ENCODE measurements at regions not wholly inside any gene's neighbourhood (a gene's known extent, or its start where the extent isn't known, plus 50 kb on each side); places are given as distances from the start of the nearest gene placed in this dataset.

DNA sequence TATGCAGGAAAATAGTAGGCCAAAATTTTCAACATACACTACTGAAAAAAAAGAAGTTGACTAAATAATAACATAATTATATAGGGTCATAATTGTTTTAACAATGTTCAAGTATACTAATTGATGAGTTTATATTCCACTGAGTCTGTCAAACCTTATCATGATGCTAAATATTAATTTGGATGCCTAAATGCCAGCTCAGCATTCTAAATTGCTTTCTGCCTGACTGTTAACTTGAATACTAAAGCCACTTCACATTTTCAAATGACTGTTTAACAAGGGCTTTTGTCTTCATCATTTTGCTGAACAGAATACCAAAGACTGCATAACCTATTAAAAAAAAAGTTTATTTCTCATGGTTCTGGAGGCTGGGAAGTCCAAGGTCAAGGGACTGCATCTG, 232.8 kb downstream of the DOK5 start:
- Histone ChIP-seq H3K27me3 (replicated peaks in 1 of 7) (no peaks in the 10 kb centered on the region), H3K4me3 (no peak overlapping the region), H3K9me3 (no peaks in the 10 kb centered on the region), H3K4me1 (no peaks in the 10 kb centered on the region), H3K36me3 (no peaks in the 10 kb centered on the region), H3K27ac (no peak overlapping the region)
- intact Hi-C loops (cut with DNase I; ENCODE audit: low total_unique reads): no loop called here
- TF ChIP-seq POLR2A (IDR thresholded peaks at IDR 0.05) (no peak), CTCF (IDR thresholded peaks at IDR 0.05 in 8 of 11, conservative IDR thresholded peaks at IDR 0.05 in 3 of 11) (no peak), POLR2AphosphoS5 (IDR thresholded peaks at IDR 0.05) (no peak)
- no peak for DNase-seq

GRCh38 chr20:54707801-54708200, 232.4 kb downstream of the DOK5 start:
- Histone ChIP-seq H3K4me3 (no peak overlapping the region), H3K27me3 (replicated peaks in 1 of 7) (no peaks in the 10 kb centered on the region), H3K36me3 (no peaks in the 10 kb centered on the region), H3K9me3 (no peaks in the 10 kb centered on the region), H3K27ac (no peak overlapping the region), H3K4me1 (no peaks in the 10 kb centered on the region)
- DNase-seq: no peak
- intact Hi-C loops (cut with DNase I; ENCODE audit: low total_unique reads): no loop called here
- 59 to 92% (median 91%) methylated on average over 1 of the region's 1 CpG for WGBS, 5 donors
- TF ChIP-seq CTCF (IDR thresholded peaks at IDR 0.05 in 8 of 11, conservative IDR thresholded peaks at IDR 0.05 in 3 of 11) (no peak), POLR2AphosphoS5 (IDR thresholded peaks at IDR 0.05) (no peak), POLR2A (IDR thresholded peaks at IDR 0.05) (no peak)

- Histone ChIP-seq H3K27me3 (replicated peaks in 1 of 7) (peaks cover 0 to 7% (median 0%) of the 10 kb centered on the region in 7 donors), H3K36me3 (no peaks in the 10 kb centered on the region), H3K4me1 (no peaks in the 10 kb centered on the region), H3K27ac (no peak overlapping the region), H3K4me3 (no peak overlapping the region), H3K9me3 (no peaks in the 10 kb centered on the region)
- WGBS, 5 donors: 59 to 67% (median 63%) methylated on average over 4 of the region's 4 CpGs
- TF ChIP-seq POLR2AphosphoS5 (IDR thresholded peaks at IDR 0.05) (no peak), CTCF (IDR thresholded peaks at IDR 0.05 in 8 of 11, conservative IDR thresholded peaks at IDR 0.05 in 3 of 11) (no peak), POLR2A (IDR thresholded peaks at IDR 0.05) (no peak)
- no peak for DNase-seq
- intact Hi-C loops (cut with DNase I; ENCODE audit: low total_unique reads): no loop called here
These were observed 231.2 kb downstream of the DOK5 start for GRCh38 chr20:54706581-54706980.

DNA sequence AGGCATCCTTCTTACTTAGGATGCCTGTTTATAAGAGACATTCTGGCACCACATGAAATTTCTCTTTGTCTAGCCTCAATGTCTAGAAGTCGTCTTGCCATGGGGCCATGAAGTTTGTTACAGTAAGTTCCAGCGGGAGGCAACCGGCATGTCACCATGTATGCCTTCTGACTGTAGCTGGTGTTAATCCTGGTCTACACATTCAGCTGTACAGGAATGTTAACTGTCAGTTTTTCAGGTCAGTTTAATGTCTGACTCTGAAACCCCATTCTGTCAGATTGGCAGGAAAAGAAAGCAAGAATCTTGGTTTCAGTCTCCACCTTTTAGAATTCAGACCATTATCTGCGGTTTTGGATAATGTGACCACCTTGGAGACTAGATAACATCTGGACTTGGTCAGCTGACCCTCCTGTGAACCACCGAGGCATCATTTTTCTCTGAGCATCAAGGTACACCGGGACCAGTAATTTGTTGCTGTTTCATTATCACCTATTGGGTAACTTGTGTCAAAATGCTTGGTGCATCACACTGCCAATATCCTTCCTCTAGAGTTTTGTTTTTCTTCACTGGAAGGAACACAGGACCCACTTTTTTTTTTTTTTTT, 228.7 kb downstream of the DOK5 start:
- Histone ChIP-seq H3K4me1 (no peaks in the 10 kb centered on the region), H3K4me3 (no peak overlapping the region), H3K27me3 (replicated peaks in 1 of 7) (peaks cover 0 to 7% (median 0%) of the 10 kb centered on the region in 7 donors), H3K27ac (no peak overlapping the region), H3K36me3 (no peaks in the 10 kb centered on the region), H3K9me3 (no peaks in the 10 kb centered on the region)
- no peak for TF ChIP-seq POLR2AphosphoS5 (IDR thresholded peaks at IDR 0.05)
- TF ChIP-seq POLR2A (IDR thresholded peaks at IDR 0.05): no peak
- no peak for TF ChIP-seq CTCF (IDR thresholded peaks at IDR 0.05 in 8 of 11, conservative IDR thresholded peaks at IDR 0.05 in 3 of 11)
- WGBS, 5 donors: 81 to 86% (median 85%) methylated on average over 6 of the region's 6 CpGs
- DNase-seq: no peak
- intact Hi-C loops (cut with DNase I; ENCODE audit: low total_unique reads): no loop called here

Small RNA genes in the stretch of these regions (small RNA-seq; reads per million reads assigned to genes)
- gene RNU4ATAC7P: 0 reads per million in 4 donors

All from spleen (tissue), 11 donors.